ENCODE measurements at regions not wholly inside any gene's neighbourhood (a gene's known extent, or its start where the extent isn't known, plus 50 kb on each side); places are given as distances from the start of the nearest gene placed in this dataset.
"Not testable (repeated sequence)": the region's sequence is repeated elsewhere in the genome, so short reads cannot be mapped to it uniquely, and the experiment has no call there.

DNA sequence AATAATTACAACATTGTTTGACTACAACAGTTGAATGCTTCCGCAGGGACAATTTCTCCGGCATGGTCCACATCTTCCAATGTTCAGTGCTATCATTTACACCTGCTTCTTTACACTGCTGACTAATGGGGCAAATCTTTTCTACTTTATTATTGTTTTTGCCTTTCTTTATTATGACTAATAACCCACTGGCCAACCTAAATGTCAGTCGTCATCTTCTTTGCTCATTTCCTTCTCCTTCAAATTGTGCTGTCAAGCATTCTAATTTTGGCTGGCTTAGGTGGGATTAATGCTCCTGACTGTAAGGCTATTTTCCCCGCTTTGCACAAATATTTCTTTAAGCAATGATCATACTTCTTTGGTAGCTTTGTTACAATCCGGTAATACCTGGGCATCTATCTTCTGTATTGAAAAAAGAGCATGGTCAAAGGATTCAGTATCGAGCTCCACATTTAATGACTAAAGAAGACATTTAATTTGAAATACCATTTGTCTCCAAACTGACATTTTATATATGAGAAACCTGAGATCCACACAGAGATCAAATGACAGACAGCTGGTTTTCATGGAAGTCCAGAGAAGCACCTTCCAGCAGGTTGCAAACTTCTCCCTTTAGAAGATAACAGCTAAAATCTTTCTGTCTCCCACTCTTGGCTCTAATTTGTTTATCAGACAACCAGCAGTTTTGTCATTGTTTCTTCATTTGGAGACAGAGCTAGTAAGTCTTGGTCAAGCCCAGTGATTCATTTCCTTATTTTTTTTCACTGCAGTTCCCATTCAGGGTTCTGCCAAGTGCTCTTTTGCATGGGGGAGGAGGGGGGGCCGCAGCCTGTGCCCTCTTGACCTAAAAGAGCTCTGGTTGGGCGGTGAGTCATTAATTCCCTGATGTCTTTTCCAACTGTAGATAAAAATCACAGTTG is 132.9 kb downstream of the SOCS6 start:
- peak; percentile 86 for DNase-seq (ENCODE audit: low spot score)

DNA sequence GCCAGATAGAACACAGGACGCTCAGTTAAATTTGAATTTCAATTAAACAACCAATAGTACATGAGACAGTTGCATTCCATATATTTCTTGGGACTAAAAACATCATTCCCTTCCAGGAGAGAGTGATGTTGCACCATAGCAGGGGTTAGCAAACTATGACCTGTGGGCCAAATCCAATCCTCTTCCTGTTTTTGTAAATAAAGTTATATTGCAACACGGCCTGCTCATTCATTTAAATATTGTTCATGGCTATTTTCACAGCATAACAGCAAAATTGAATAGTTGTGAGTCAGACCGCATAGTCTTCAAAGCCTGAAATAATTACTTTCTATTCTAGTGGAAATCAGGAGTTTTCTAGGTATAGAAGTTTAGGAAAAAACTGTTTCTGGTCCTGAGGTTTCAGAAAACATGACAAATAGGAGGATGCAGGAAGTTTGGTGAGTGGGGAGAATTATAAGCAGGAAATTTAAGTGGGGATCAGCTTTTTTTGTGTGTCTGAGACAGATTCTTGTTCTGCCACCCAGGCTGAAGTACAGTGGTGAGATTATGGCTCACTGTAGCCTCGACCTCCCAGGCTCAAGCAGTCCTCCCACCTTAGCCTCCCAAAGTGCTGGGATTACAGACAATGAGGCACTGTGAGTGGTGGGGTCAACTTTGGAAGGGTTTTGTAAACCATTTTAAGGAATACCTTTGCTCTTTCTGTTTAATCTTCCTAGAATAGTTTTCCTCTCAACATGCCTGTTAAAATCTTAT is 131.5 kb downstream of the SOCS6 start:
- DNase-seq (ENCODE audit: low spot score) = peak; percentile 45

DNA sequence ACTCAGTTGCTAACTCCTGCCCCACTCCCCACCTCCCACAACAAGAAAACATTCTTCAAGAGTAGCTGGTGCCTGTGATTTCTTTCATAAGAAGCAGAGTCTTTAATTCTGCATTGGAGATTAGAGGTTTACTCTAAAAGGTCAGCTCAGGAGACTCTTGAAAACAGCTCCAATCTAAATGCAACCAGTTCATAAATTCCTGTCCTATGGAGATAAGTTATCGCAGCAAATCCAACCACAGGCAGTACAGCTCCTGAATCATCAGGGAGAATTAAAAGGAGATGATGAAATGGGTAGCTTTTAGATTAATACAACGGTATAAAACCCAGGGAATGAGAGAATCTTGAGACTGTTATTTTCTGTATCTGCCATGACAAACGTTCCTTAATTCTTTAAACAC is 130.7 kb downstream of the SOCS6 start:
- peak; percentile 45 for DNase-seq (ENCODE audit: low spot score)

DNA sequence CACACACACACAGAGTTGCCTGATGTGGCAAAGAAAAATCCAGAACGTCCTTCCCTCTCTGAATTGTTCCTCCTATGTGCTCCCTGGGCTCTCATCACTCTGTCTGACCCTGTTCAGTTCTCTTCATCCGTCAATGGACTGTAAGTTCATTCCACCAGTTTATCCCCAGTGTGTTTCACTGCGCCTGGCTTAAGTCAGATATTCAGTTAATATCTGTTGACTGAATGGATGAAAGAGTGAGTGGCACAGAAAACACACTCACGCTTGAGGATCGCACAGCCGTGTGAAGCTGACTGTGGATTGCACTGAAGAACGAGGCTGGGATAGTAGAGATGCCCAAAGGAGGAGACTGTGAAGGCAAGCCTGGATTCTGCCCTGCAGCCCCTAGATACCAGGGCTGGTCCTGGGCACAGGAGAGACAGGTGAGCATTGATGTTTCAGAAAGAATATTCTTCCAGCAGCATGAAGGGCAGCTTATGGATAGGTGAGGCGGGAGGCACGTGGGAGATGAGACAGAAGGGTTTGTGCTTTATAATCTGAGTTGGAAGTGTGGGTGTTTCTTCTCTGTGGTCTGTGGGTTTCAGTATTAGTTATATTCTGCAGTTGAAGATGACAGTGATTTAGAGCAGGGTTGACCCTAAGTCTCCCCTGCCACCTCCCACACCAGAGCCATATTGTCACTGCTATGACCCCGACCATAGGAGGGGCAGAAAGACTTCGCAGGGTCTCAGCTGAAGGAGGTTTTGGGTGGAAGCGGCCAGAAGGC is 129.9 kb downstream of the SOCS6 start:
- no peak for DNase-seq (ENCODE audit: low spot score)

DNA sequence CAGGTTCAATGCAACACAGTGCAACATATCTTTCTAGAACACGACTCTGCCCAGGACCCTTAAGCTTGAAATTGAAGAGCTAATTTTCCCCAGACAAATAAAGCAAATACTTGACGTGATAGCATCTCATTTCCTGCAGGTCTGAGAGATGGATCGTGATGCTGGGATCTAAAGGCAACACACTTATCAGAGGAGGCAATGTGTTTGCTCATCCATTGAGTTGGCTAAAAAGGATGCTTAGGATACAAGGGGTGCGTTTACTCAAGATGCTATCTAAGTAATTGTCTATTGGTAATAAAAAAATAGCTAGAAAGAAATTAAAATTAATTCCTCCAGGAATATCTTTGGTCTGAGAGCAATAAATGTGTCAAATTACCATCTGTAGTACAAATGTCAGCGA is 129.0 kb downstream of the SOCS6 start:
- no peak for DNase-seq (ENCODE audit: low spot score)

DNA sequence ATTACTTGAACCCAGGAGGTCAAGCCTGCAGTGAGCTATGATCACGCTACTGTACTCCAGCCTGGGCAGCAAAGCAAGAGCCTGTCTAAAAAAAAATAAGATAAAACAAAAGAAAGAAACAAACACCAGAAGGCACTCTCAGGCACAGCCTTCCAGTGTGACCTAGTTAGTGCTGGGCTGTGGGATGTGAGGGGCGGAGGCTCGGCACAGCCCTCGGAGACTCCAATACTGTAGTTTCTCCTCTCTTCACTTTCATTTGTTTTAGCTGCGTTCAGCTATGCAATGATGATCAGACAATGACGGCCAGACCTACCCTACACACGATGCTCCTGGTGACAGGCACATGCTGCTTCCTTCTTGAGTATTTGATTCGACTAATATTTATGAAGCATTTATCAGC is 127.7 kb downstream of the SOCS6 start:
- no peak for DNase-seq (ENCODE audit: low spot score)

DNA sequence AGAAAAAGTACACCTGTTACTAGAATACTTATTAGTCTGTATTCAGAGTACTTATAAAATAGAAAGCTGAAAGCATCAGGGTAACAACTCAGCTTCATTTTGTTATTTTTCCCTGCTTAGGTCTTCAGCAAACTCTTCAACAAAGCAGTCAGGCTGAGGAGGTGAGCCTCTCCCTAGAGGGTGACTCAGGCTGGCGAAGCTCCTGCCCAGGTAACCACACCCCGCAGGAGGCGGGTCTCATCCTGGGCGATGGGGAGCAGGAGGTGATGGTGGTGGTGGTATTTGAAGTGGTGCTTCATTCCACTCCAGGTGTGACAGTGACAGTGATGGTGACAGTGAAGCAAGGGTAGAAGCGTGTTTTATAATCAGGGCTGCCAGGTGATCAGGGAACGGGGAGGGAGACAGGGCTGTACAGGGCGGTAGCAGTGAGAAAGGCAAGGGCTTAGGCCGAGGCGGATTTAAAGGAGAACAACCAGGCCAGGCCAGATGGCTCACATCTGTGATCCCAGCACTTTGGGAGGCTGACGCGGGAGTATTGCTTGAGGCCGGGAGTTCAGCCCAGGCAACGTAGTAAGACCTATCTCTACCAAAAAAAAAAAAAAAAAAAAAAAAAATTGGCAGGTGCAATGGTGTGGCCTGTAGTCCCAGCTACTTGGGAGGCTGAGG is 127.1 kb downstream of the SOCS6 start:
- no peak for DNase-seq (ENCODE audit: low spot score)

DNA sequence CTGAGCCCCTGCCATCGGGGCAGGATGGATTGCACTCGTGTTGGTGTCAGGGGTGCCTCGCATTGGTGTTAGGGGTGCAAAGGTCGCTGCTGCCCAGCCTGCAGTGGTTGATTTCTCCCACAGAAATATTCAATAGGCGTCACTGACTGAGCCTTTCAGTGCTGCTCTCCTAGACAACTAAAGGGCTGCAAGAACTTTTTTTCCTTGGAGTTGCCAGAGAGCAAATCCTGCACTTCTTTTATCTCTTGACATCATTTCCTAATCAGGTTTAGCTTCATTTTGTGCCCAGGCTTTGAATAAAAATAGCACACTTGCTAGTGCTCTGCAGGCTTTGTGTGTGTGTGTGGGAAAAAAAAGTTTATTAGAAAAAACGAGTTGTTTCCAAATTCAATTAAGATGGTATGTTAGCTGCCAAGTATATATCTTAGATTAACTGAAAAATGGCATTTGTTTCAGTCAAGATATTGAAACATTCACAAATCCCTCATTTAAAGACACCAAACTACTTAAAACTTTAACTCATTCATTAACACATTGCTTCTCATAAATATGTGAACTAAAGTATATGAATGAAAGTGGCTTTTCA is 125.6 kb downstream of the SOCS6 start:
- DNase-seq (ENCODE audit: low spot score) = no peak

DNA sequence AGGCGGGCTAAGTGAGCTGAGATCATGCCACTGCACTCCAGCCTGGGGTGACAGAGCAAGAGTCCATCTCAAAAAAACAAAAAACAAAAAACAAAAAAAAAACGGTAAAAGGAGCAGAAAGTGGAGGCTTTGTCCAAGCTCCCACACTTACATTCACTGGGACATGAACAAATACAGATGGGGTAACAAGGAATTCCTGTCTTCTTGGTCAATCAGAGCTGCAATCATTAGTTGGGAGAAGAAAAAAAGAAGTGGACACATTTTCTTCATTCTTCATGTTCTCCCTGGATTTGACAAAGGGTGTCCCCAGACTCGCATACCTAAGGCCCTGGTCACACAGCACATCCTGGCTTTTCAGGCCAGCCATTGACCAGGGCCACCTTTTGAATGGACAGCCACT is 124.6 kb downstream of the SOCS6 start:
- DNase-seq (ENCODE audit: low spot score) = no peak

DNA sequence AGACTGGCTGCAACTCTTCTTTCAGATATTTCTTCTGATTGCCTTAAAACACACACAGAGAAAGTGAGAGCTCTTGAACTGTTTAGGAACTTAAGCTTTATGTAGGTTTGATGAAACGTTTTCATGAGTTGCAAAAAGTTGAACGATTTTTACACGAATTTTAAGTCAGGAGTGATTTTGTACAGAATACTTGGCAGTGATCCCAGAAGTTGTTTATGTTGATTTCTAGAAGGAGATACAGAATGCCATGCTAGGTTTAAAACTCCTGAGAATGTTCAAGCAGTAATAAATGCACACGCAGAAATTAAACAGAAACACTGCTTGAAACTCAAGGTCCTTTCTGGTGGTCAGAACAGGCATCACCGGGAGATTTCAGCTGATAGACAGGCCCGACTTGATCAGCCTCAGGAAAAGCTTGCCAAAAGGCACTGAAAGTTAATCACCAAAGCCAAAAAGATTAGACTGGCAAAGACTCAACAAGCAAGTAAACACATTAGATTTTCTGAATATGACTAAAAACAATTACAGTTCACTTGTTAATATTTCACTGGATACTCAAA is 123.1 kb downstream of the SOCS6 start:
- no peak for DNase-seq (ENCODE audit: low spot score)

DNA sequence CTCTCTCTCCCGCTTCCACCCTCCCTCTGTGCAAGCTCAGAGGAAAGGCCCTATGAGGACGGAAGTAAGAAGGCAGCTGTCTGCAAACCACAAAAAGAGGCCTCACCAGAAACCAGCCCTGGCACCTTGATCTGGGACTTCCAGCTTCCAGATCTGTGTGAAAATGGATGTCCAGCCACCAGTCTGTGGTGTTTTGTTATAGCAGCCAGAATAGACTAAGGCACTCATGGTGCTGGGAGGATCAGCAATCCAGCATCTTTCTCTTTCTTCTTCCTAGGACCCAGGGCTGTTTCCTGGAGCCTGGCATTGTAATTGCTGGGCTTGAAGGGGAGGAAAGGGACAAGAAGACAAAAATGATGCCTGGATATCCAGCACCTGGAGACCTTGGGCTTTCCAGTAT is 122.5 kb downstream of the SOCS6 start:
- no peak for DNase-seq (ENCODE audit: low spot score)

DNA sequence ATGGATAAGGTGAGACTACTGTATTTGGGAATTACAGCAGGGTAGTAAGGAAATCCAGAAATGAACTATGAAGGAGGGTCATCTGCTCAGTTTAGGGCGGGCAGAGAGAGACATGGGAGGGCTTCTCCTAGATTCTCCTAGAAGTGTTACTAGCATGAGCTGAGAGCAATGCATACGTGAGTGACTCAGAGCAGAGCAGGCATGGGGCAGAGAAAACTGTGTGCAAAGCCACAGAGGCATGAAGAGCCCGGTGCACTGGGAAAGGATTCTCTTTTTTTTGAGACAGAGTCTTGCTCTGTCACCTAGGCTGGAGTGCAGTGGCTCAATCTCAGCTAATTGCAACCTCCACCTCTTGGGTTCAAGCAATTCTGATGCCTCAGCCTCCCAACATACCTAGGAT is 116.2 kb downstream of the SOCS6 start:
- DNase-seq (ENCODE audit: low spot score) = no peak

DNA sequence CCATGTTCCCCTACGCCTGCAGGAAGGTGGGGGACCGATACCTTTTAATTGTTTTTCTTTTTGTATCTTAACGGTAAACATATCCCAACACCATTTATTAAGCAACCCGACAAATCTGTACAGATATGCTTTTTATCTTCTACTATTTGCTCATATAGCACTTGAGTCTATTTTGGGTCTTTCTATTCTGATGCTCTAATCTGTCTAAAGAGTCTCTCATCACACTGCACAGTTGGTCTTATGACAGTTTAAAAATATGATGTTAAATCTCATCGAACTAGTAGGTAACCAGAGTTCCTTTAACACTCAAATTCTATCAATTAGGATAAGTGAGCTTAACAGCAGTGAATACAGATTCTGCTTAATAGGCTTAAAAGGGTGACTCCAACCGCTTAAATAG is 111.6 kb downstream of the SOCS6 start:
- no peak for DNase-seq (ENCODE audit: low spot score)

DNA sequence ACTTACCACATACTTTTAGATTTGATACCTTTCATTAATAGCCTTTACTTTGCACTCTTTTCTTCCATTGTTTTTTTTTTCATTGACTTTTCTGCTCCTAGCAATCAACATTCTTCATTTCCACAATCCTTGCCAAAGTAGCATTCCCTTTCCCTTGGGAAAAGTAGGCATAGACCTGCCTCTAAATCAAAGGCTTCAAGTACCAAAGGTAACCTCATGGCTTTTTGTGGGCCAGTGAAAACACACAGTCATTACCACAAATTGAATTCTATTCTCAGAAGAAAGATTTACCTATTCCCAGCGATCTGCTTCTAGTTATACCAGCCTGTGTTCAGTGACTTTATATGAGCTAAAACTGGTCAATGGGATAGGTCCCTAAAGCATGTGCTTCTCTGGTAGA is 109.2 kb downstream of the SOCS6 start:
- no peak for DNase-seq (ENCODE audit: low spot score)

DNA sequence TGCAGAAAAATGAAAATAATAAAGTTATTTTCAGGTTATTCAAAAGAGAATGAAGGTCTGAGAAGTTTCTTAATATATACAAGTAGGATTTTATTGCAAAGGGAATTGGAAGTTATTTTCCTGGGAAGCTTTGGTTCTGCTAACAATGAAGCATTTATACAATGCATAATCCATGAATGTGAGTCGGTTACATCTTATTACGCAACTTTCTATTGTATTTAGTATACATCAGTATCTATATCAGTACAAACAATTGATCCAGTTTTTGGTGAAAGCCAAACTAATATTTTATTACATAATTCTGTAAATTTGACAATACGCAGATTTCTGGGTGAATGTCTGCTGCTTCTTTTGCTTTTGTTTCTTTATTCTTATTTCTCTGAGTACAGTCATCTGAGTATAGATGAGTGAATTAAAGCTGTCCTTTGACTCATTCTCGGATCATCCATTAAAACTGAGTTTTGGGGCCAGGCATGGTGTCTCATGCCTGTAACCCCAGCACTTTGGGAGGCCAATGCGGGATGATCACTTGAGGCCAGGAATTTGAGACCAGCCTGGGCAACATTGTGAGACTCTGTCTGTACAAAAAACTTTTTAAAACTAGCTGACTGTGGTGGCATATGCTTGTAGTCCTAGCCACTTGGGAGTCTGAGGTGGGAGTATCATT is 108.5 kb downstream of the SOCS6 start:
- no peak for DNase-seq (ENCODE audit: low spot score)

DNA sequence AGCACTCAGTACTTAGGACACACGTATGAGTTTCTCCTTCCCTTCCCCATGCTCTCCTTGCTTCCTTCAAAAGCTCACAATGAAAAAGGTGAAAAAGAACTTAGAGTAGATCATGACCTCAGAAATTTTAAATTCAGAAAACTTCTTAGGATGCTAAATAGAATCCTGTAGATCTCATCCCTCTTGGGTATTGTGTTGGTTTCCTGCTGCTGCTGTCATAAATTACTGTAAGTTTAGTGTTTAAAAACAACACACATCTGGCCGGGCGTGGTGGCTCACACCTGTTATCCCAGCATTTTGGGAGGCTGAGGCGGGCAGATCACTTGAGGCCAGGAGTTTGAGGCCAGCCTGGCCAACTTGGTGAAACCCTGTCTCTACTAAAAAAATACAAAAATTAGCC is 106.9 kb downstream of the SOCS6 start:
- not testable (repeated sequence) for DNase-seq (ENCODE audit: low spot score)

DNA sequence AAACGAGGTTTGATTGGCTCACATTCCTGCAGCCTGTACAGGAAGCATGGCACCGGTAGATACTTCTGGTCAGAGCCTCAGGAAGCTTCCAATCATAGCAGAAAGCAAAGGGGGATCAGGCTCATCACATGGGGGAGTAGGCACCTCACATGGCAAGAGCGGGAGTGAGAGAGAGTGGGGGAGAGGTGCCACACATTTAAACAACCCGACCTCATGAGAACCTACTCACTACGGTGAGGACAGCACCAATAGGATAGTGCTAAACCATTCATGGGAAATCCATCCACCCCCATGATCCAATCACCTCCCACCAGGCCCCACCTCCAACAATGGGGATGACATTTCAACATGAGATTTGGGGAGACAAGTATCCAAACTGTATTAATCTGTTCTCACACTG is 105.8 kb downstream of the SOCS6 start:
- DNase-seq (ENCODE audit: low spot score) = no peak

DNA sequence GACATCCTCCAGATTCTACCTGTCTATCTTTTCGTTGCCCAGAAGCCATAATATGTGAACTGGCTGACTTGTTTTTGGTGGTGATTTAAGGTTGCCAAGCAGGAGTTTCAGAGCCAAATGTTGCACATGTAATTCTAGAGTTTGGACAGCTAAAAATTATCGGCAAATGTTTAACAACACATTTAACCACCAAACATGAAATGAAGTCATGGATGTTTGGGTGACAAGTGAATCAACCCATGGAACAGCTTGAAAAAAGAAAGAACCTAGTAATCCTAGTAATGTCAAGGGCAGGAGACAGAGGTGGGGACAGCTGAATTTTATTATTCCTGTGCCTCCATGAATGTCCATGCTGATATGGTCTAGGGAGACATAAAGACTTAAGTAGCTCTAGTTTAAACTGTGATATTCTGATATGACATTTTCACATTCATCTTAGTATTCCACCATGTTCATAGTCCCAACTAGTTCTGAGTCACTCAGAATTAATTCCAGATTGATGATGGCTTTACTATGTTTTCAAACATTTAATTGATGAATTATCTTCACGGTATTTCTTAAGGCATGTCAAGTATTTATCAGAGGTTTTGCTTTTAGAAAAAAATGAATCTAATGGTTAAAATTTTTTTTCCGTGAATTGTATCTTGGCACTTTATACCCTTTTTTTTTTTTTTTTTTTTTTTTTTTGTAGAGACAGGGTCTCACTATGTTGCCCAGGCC is 101.7 kb downstream of the SOCS6 start:
- peak; percentile 49 for DNase-seq (ENCODE audit: low spot score)

DNA sequence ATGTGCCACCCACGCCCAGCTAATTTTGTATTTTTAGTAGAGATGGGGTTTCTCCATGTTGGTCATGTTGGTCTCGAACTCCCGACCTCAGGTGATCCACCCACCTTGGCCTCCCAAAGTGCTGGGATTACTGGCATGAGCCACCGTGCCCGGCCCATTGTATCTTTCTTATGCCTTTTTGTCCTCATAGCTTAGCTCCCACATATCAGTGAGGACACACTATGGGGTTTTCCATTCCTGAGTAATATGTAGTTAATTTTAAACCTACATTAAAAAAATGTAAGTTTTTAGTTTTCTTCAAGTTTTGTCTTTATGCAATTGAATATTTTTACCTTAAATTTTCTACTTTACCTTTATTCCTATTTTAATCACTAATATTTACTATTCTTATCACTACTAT is 100.2 kb downstream of the SOCS6 start:
- DNase-seq (ENCODE audit: low spot score) = not testable (repeated sequence)

DNA sequence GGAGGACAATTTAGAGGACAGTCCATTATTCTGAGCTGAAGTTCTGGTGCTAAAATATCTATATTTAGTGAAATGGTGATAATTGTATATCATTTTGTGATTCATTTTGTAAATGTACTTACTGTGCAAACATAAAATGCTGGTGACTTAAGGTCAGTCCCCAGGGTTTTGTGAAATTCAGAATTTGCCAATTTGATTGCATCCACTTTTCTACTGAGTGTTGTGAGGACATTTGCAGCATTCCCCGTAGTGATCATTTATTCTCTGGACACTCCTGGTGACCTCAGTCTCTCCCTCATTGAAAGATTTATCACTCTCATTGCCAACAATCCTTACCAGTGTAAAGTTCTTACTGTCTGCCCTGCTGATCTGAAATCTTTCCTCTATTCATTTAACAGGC is 98.2 kb downstream of the SOCS6 start:
- no peak for DNase-seq (ENCODE audit: low spot score)
